ENCODE measurements at regions not wholly inside any gene's neighbourhood (a gene's known extent, or its start where the extent isn't known, plus 50 kb on each side); places are given as distances from the start of the nearest gene placed in this dataset.

GRCh38 chr12:62158461-62159360 is 101.5 kb upstream of the USP15 start:
- TF ChIP-seq ZFX (IDR thresholded peaks at IDR 0.05): no peak
- TF ChIP-seq, protein P1, sequence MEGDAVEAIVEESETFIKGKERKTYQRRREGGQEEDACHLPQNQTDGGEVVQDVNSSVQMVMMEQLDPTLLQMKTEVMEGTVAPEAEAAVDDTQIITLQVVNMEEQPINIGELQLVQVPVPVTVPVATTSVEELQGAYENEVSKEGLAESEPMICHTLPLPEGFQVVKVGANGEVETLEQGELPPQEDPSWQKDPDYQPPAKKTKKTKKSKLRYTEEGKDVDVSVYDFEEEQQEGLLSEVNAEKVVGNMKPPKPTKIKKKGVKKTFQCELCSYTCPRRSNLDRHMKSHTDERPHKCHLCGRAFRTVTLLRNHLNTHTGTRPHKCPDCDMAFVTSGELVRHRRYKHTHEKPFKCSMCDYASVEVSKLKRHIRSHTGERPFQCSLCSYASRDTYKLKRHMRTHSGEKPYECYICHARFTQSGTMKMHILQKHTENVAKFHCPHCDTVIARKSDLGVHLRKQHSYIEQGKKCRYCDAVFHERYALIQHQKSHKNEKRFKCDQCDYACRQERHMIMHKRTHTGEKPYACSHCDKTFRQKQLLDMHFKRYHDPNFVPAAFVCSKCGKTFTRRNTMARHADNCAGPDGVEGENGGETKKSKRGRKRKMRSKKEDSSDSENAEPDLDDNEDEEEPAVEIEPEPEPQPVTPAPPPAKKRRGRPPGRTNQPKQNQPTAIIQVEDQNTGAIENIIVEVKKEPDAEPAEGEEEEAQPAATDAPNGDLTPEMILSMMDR (conservative IDR thresholded peaks at IDR 0.05): no peak
